ENCODE measurements at regions not wholly inside any gene's neighbourhood (a gene's known extent, or its start where the extent isn't known, plus 50 kb on each side); places are given as distances from the start of the nearest gene placed in this dataset.

- intact Hi-C loops (cut with DNase I): no loop called here
- no peaks in the 10 kb centered on the region for H3K9me3 ChIP-seq
- whole genome bisulfite sequencing, 2 donors: 83 to 95% methylated on average over 5 of the region's 5 CpGs
- DNase-seq: no peak
- H3K27me3 ChIP-seq: no peaks in the 10 kb centered on the region
- no peaks in the 10 kb centered on the region for H3K36me3 ChIP-seq (replicated peaks in 1 of 2; ENCODE audit: insufficient read depth in 1 of 2, low read depth in 2 of 2)
- H3K4me3 ChIP-seq: no peak overlapping the region
- H3K27ac ChIP-seq: no peak overlapping the region
- TF ChIP-seq POLR2A (IDR thresholded peaks at IDR 0.05): no peak
- TF ChIP-seq, protein P1, sequence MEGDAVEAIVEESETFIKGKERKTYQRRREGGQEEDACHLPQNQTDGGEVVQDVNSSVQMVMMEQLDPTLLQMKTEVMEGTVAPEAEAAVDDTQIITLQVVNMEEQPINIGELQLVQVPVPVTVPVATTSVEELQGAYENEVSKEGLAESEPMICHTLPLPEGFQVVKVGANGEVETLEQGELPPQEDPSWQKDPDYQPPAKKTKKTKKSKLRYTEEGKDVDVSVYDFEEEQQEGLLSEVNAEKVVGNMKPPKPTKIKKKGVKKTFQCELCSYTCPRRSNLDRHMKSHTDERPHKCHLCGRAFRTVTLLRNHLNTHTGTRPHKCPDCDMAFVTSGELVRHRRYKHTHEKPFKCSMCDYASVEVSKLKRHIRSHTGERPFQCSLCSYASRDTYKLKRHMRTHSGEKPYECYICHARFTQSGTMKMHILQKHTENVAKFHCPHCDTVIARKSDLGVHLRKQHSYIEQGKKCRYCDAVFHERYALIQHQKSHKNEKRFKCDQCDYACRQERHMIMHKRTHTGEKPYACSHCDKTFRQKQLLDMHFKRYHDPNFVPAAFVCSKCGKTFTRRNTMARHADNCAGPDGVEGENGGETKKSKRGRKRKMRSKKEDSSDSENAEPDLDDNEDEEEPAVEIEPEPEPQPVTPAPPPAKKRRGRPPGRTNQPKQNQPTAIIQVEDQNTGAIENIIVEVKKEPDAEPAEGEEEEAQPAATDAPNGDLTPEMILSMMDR (IDR thresholded peaks at IDR 0.05): no peak
- H3K4me1 ChIP-seq: no peaks in the 10 kb centered on the region
- no peak for ATAC-seq
These were observed 174.9 kb downstream of the NSG2 start for GRCh38 chr5:174220417-174220816.

DNA sequence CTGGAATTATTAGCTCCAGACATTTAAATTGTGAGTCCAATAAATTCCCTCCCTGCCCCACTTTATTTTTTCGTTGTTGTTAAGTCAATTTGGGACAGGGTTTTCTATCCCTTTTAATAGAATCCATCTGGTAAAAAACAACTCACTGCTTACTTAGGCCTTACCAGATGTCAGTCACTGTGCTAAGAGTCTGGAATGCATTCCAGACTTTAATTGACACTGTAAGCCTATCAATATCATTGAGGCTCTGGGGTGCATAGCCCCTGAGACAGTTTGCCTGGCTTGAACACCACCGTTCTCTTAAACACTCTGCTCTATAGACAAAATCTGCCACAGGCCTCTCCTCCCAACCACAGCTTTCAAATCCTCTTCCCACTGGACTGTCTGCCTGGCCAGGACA, 175.9 kb downstream of the NSG2 start:
- 50 to 63% methylated on average over 2 of the region's 2 CpGs for WGBS, 2 donors
- no peak for TF ChIP-seq POLR2A (IDR thresholded peaks at IDR 0.05)
- TF ChIP-seq, protein P1 (IDR thresholded peaks at IDR 0.05): no peak
- Histone ChIP-seq H3K27me3 (no peaks in the 10 kb centered on the region), H3K4me3 (no peak overlapping the region), H3K27ac (no peak overlapping the region), H3K4me1 (no peaks in the 10 kb centered on the region), H3K36me3 (replicated peaks in 1 of 2; ENCODE audit: insufficient read depth in 1 of 2, low read depth in 2 of 2) (no peaks in the 10 kb centered on the region), H3K9me3 (no peaks in the 10 kb centered on the region)
- ATAC-seq (no peak), DNase-seq (no peak)
- intact Hi-C loops (cut with DNase I): no loop called here

GRCh38 chr5:174221946-174222345, 176.4 kb downstream of the NSG2 start:
- no peaks in the 10 kb centered on the region for H3K27me3 ChIP-seq
- no peak for ATAC-seq
- H3K36me3 ChIP-seq (replicated peaks in 1 of 2; ENCODE audit: insufficient read depth in 1 of 2, low read depth in 2 of 2): no peaks in the 10 kb centered on the region
- no peak for DNase-seq
- no peaks in the 10 kb centered on the region for H3K4me1 ChIP-seq
- no peak overlapping the region for H3K4me3 ChIP-seq
- no peaks in the 10 kb centered on the region for H3K9me3 ChIP-seq
- intact Hi-C loops (cut with DNase I): no loop called here
- no peak overlapping the region for H3K27ac ChIP-seq
- 69 to 75% methylated on average over 4 of the region's 4 CpGs for WGBS, 2 donors
- TF ChIP-seq, protein P1 (IDR thresholded peaks at IDR 0.05): no peak
- no peak for TF ChIP-seq POLR2A (IDR thresholded peaks at IDR 0.05)

DNA sequence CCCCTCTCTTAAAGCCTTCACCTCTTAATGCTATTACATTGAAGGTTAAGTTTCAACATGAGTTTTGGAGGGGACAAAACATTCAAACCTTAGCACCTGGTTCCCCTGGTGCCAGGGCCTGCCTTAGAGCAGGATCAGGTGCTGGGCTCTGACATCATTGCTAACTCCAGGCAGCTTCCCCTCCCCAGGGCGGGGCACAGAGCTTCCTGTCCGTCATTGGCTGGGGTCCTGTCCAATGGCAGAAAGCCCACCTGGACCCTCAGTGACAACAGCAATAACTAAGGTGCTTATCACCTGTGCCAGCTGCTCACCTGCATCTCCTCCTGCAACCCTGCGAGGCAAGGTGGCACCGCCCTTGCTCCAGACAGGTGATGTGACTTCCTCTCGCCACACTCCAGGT, 177.4 kb downstream of the NSG2 start:
- TF ChIP-seq, protein P1 (IDR thresholded peaks at IDR 0.05): no peak
- TF ChIP-seq POLR2A (IDR thresholded peaks at IDR 0.05): no peak
- Histone ChIP-seq H3K36me3 (replicated peaks in 1 of 2; ENCODE audit: insufficient read depth in 1 of 2, low read depth in 2 of 2) (no peaks in the 10 kb centered on the region), H3K27me3 (no peaks in the 10 kb centered on the region), H3K27ac (no peak overlapping the region), H3K4me3 (no peak overlapping the region), H3K4me1 (no peaks in the 10 kb centered on the region), H3K9me3 (no peaks in the 10 kb centered on the region)
- no peak for ATAC-seq
- intact Hi-C loops (cut with DNase I): no loop called here
- 74% methylated on average over 5 of the region's 5 CpGs; no CpG with 5 or more reads in 1 of the 2 donors for WGBS, 2 donors
- DNase-seq: no peak

- WGBS, 2 donors: 51 to 58% methylated on average over 5 to 12 of the region's 12 CpGs
- H3K36me3 ChIP-seq (replicated peaks in 1 of 2; ENCODE audit: insufficient read depth in 1 of 2, low read depth in 2 of 2): no peaks in the 10 kb centered on the region
- DNase-seq (no peak), ATAC-seq (no peak)
- no peak for TF ChIP-seq POLR2A (IDR thresholded peaks at IDR 0.05)
- TF ChIP-seq, protein P1 (IDR thresholded peaks at IDR 0.05): no peak
- H3K4me3 ChIP-seq: no peak overlapping the region
- no peak overlapping the region for H3K27ac ChIP-seq
- intact Hi-C loops (cut with DNase I): no loop called here
- no peaks in the 10 kb centered on the region for H3K9me3 ChIP-seq
- no peaks in the 10 kb centered on the region for H3K4me1 ChIP-seq
- H3K27me3 ChIP-seq: no peaks in the 10 kb centered on the region
These were observed 177.8 kb downstream of the NSG2 start for GRCh38 chr5:174223355-174223754.

Measured in body of pancreas (tissue), 4 donors.